ENCODE measurements at regions not wholly inside any gene's neighbourhood (a gene's known extent, or its start where the extent isn't known, plus 50 kb on each side); places are given as distances from the start of the nearest gene placed in this dataset.

GRCh38 chr3:69439643-69440270 is 53.9 kb upstream of the FRMD4B start:
- no peak overlapping the region for H3K9ac ChIP-seq (ENCODE audit: low read length)
- no peak overlapping the region for H3K4me3 ChIP-seq (ENCODE audit: low read depth, low read length)
- no peaks in the 10 kb centered on the region for H3K27me3 ChIP-seq (ENCODE audit: control insufficient read depth, insufficient read depth, low read length)
- H3K4me1 ChIP-seq (ENCODE audit: control insufficient read depth, insufficient read depth, low read length) = no peaks in the 10 kb centered on the region
- H3K27ac ChIP-seq (ENCODE audit: low read depth, low read length) = no peak overlapping the region
- no peaks in the 10 kb centered on the region for H3K36me3 ChIP-seq (ENCODE audit: control insufficient read depth, insufficient read depth, low read length)
- H3K9me3 ChIP-seq (ENCODE audit: control insufficient read depth, insufficient read depth, low read depth, low read length) = peaks cover 5% of the 10 kb centered on the region; the same call in 1 of the 2 replicates

- Histone ChIP-seq H3K36me3 (ENCODE audit: control insufficient read depth, insufficient read depth, low read length) (no peaks in the 10 kb centered on the region), H3K4me3 (ENCODE audit: low read depth, low read length) (no peak overlapping the region), H3K27me3 (ENCODE audit: control insufficient read depth, insufficient read depth, low read length) (no peaks in the 10 kb centered on the region), H3K9me3 (ENCODE audit: control insufficient read depth, insufficient read depth, low read depth, low read length) (no peaks in the 10 kb centered on the region), H3K27ac (ENCODE audit: low read depth, low read length) (no peak overlapping the region), H3K4me1 (ENCODE audit: control insufficient read depth, insufficient read depth, low read length) (no peaks in the 10 kb centered on the region), H3K9ac (ENCODE audit: low read length) (no peak overlapping the region)
Observed at GRCh38 chr3:69438476-69438875, 52.6 kb upstream of the FRMD4B start.

GRCh38 chr3:69435274-69436265 is 49.7 kb upstream of the FRMD4B start:
- Histone ChIP-seq H3K36me3 (ENCODE audit: control insufficient read depth, insufficient read depth, low read length) (no peaks in the 10 kb centered on the region), H3K27ac (ENCODE audit: low read depth, low read length) (no peak overlapping the region), H3K9ac (ENCODE audit: low read length) (no peak overlapping the region), H3K4me3 (ENCODE audit: low read depth, low read length) (no peak overlapping the region), H3K9me3 (ENCODE audit: control insufficient read depth, insufficient read depth, low read depth, low read length) (no peaks in the 10 kb centered on the region), H3K27me3 (ENCODE audit: control insufficient read depth, insufficient read depth, low read length) (no peaks in the 10 kb centered on the region), H3K4me1 (ENCODE audit: control insufficient read depth, insufficient read depth, low read length) (no peaks in the 10 kb centered on the region)
